GM12874 (cell line): ENCODE measurements at regions not wholly inside any gene's neighbourhood (a gene's known extent, or its start where the extent isn't known, plus 50 kb on each side); places are given as distances from the start of the nearest gene placed in this dataset.

ENCODE experiments used
- TF ChIP-seq, protein P1 (sequence below): IDR thresholded peaks from 2 replicates; pipeline ENCODE4 v1.5.1; 2011; ENCODE audit warnings: low read depth, mild to moderate bottlenecking, control low read depth, low read length, moderate library complexity; ENCODE audit not compliant: insufficient read depth

DNA sequence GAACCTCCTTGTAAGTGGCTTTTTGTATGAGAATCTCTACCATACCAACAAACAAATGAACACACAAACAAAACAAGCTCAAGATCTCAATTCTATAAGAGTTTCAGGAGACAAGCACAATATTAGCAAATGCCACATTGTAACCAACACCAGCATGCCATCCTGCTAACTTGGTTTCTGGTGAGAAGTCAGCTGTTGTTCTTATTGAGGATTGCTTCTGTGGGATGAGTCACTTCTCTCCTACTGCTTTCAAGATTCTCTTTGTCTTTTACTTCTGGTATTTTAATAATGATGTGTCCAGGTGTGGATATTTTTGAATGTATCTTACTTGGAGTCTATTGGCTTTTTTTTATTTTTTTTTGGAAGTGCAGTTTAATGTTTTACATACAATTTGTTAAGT is 131.7 kb downstream of the BCL2L11 start:
- TF ChIP-seq, protein P1, sequence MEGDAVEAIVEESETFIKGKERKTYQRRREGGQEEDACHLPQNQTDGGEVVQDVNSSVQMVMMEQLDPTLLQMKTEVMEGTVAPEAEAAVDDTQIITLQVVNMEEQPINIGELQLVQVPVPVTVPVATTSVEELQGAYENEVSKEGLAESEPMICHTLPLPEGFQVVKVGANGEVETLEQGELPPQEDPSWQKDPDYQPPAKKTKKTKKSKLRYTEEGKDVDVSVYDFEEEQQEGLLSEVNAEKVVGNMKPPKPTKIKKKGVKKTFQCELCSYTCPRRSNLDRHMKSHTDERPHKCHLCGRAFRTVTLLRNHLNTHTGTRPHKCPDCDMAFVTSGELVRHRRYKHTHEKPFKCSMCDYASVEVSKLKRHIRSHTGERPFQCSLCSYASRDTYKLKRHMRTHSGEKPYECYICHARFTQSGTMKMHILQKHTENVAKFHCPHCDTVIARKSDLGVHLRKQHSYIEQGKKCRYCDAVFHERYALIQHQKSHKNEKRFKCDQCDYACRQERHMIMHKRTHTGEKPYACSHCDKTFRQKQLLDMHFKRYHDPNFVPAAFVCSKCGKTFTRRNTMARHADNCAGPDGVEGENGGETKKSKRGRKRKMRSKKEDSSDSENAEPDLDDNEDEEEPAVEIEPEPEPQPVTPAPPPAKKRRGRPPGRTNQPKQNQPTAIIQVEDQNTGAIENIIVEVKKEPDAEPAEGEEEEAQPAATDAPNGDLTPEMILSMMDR, result no peak

DNA sequence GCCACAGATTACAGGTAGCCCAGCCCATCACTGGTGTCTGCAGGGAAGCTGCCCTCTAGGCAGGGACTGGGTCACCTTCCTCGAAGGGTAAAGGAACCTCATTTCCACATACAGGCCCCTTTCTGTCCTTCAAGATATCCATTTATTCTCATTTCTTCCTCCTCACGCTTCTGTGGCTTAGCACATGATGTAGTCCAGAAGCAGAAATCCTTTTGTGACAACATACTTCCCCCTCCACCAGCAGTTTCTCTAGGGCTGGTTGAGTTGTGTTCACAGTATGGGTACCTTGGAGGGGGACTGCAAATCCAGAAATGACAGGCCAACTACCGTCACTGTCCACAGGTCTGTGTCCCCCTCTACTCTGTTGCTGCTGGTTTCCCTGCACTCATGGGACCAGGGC is 364.9 kb downstream of the ANAPC1 start:
- TF ChIP-seq, protein P1, result no peak

DNA sequence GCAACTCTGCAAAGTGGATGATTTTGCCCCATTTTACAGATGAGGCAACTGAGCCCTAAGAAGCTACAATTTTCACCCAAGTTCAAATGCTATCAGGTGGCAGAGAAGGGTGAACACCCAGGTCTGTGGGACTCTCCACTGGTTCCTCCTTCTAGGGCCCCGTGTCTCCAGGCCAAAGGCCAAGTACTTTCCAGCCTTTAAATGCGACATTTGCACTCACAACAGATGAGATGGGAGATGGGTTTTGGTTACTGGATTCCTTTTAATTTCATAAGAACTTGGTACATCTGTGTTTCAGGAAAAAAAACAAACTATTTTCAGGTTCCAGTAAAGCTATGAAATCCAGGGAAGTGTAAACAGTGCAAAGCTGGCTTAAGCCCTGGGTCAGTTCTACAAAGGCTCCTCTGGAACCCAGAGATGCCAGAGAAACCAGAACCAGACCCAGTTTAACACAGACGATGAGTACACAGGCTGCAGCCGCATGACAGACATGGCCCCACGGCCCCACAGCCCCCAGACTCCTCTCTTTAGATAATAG is 361.7 kb downstream of the ANAPC1 start:
- TF ChIP-seq, protein P1, result no peak

DNA sequence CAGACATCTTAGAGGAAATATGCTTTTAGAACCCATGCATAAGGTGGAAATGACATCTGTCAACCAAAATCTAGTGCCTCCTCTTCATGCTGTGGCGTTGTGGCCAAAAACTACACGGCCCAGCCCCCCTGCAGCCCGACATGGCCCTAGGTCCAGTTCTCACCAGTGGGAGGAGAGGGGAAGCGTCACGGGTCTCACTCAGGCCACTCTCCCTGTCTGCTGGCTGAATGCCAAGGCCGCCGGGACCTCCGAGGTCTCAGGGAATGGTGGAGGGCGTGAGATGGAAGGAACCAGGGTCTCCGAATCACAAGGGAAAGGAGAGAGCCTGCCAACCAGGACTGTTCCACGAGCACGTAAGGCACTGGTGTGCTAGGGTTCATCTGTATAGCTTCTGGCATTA is 361.0 kb downstream of the ANAPC1 start:
- TF ChIP-seq, protein P1, result no peak

DNA sequence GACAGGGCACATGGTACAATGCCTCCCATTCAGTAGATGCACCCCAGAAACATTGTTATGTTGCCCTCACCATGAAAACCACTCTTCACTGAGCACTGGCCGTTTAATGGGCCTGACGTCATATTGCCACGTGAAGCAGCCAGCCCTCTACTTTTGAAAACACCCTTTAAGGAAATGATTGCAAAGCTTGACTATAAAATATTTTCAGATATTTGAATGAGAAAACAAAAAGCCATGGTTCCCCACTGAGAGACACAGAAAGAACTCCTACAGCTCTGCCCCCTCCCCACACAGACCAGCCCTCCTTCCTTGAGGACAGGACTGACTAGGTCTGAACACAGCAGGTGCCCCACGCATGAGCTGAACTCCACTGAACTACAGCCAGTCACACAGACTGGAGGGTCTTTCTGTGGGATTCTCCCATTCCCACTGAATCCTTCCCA is 349.1 kb downstream of the ANAPC1 start:
- TF ChIP-seq, protein P1, result no peak

DNA sequence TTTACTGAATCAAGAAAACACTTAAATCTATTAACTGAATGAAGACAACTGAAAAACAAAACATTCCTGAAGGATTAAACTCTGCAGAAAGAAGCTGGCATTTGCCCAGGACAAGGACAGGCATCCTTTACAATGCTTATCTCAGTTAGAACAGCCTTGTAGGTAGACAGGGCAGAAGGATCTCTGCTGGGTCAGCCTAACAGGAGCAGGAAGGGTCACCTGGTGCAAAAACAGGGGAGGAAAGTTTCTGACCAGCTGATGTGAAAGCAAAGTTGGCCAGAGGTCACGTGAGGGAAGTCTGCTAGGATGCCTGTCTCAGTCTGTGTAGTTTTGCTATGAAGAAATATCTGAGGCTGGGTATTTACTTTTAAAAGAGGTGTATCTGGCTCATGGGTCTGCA is 348.6 kb downstream of the ANAPC1 start:
- TF ChIP-seq, protein P1, result no peak

DNA sequence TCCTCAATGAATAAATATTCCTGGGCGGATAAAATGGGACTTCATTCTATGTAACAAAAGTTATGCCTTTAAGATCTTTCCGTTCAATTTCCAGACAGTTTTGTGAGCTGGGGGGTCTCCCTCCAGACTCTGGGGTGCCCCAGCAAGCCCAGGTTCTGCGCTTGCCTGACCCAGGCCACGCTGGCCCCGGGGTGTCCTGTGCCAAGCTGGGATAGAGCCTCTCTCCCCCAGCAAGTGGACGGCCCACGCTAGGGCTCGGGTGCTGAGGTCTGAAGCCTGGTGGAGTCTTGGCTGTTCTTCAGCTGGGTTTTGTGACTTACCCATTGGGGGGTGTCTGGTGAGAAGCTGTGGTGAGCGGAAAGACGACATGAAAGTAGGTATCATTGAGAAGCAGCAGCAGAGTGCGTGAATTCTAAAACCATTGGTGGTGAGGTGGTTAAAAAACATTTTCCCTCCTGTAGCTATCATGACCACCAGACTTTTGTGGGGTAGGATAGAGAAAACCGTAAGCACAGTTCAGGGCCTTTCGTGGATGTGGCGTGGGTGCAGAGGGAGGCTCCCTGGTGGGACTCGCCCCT is 346.8 kb downstream of the ANAPC1 start:
- TF ChIP-seq, protein P1, result no peak
